ENCODE measurements at regions not wholly inside any gene's neighbourhood (a gene's known extent, or its start where the extent isn't known, plus 50 kb on each side); places are given as distances from the start of the nearest gene placed in this dataset.

DNA sequence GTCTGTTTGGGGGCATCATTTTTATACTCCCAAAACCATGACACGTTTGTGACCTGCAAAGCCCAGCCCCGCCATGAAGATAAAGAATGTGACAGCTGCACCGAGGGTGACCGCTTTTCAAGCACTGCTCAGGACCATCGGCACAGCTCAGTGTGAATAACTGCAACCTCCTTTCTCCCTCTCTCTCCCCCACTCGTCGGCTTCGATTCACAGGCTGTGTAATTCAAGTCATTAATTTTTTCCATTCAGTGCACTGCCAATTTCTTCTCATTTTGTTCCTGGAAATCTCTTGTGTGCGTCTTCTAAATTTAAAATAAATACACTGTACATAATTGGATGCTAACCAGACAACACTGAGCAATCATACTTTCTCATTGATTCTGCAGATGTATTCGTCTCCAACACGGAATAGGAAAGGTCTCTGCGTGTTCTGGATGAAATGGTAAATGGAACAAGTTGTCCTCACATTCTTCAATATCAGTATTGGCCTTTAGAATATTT, 260.8 kb downstream of the TTC8 start:
- no peak overlapping the region for H3K9ac ChIP-seq
- H3K27me3 ChIP-seq = no peaks in the 10 kb centered on the region
- no peaks in the 10 kb centered on the region for H3K9me3 Mint-ChIP-seq
- no peak overlapping the region for H3K4me3 Mint-ChIP-seq
- no peaks in the 10 kb centered on the region for H3K9me3 ChIP-seq (ENCODE audit: low read depth)
- H2AFZ ChIP-seq (replicated peaks) = no peak overlapping the region
- no peaks in the 10 kb centered on the region for H3K4me1 Mint-ChIP-seq
- no peaks in the 10 kb centered on the region for H3K79me2 ChIP-seq (ENCODE audit: low read depth)
- H3K36me3 ChIP-seq = no peaks in the 10 kb centered on the region
- no peak overlapping the region for H3K4me3 ChIP-seq
- no peak overlapping the region for H3K27ac Mint-ChIP-seq
- TF ChIP-seq, protein P1, sequence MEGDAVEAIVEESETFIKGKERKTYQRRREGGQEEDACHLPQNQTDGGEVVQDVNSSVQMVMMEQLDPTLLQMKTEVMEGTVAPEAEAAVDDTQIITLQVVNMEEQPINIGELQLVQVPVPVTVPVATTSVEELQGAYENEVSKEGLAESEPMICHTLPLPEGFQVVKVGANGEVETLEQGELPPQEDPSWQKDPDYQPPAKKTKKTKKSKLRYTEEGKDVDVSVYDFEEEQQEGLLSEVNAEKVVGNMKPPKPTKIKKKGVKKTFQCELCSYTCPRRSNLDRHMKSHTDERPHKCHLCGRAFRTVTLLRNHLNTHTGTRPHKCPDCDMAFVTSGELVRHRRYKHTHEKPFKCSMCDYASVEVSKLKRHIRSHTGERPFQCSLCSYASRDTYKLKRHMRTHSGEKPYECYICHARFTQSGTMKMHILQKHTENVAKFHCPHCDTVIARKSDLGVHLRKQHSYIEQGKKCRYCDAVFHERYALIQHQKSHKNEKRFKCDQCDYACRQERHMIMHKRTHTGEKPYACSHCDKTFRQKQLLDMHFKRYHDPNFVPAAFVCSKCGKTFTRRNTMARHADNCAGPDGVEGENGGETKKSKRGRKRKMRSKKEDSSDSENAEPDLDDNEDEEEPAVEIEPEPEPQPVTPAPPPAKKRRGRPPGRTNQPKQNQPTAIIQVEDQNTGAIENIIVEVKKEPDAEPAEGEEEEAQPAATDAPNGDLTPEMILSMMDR (IDR thresholded peaks at IDR 0.05) = no peak
- TF ChIP-seq EZH2phosphoT487 (IDR thresholded peaks at IDR 0.05) (no peak), EZH2 (IDR thresholded peaks at IDR 0.05) (no peak)
- no peaks in the 10 kb centered on the region for H3F3A ChIP-seq (ENCODE audit: low read depth)
- H3K4me2 ChIP-seq = no peak overlapping the region
- H3K36me3 Mint-ChIP-seq = no peaks in the 10 kb centered on the region
- H4K20me1 ChIP-seq (ENCODE audit: low read depth) = no peaks in the 10 kb centered on the region
- H3K27ac ChIP-seq = no peak overlapping the region
- H3K4me1 ChIP-seq = no peaks in the 10 kb centered on the region
- DNase-seq (ENCODE audit: low spot score) = no peak
- H3K27me3 Mint-ChIP-seq (ENCODE audit: insufficient read depth, low read depth) = peaks cover 7% of the 10 kb centered on the region

DNA sequence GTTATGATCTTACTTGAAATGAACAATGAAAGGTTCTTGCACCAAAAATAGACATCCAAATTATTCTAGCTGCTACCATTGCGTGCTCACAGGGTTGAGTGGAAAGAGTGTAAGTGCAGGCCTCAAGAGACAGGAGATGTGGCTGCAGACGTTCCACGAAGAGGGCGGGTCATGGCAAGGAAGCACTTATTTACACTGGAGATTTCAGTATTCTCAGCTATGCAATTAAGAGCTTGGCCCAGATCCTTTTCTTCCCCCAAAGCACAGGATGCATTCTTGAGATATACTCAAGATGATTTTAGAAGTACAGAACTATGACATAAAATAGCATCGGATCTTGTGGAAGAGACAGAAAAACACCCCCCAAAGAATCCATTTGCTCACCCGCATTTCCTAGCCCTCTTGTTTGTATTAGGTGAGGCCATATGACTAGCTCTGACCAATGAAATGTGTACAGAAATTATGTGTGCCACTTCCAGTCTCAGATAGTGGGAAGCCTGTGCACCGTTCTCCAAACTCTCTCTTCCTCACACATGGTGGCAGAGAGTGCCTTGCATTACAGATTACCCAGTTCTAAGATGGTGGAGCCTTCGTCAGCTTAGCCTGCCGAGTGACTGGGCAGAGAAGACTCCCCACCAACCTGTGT, 261.4 kb downstream of the TTC8 start:
- H3K27me3 ChIP-seq = no peaks in the 10 kb centered on the region
- no peak overlapping the region for H3K4me3 ChIP-seq
- no peak for TF ChIP-seq EZH2 (IDR thresholded peaks at IDR 0.05)
- TF ChIP-seq EZH2phosphoT487 (IDR thresholded peaks at IDR 0.05) = no peak
- TF ChIP-seq, protein P1 (IDR thresholded peaks at IDR 0.05) = no peak
- no peaks in the 10 kb centered on the region for H3K9me3 ChIP-seq (ENCODE audit: low read depth)
- no peaks in the 10 kb centered on the region for H3K36me3 Mint-ChIP-seq
- peaks cover 4% of the 10 kb centered on the region for H3K27me3 Mint-ChIP-seq (ENCODE audit: insufficient read depth, low read depth)
- H3K4me2 ChIP-seq = no peak overlapping the region
- no peak overlapping the region for H3K9ac ChIP-seq
- no peaks in the 10 kb centered on the region for H3K4me1 ChIP-seq
- H3K79me2 ChIP-seq (ENCODE audit: low read depth) = no peaks in the 10 kb centered on the region
- no peak overlapping the region for H3K27ac Mint-ChIP-seq
- no peaks in the 10 kb centered on the region for H4K20me1 ChIP-seq (ENCODE audit: low read depth)
- no peaks in the 10 kb centered on the region for H3K9me3 Mint-ChIP-seq
- H3K4me3 Mint-ChIP-seq = no peak overlapping the region
- no peaks in the 10 kb centered on the region for H3F3A ChIP-seq (ENCODE audit: low read depth)
- no peak overlapping the region for H2AFZ ChIP-seq (replicated peaks)
- H3K4me1 Mint-ChIP-seq = no peaks in the 10 kb centered on the region
- no peak overlapping the region for H3K27ac ChIP-seq
- H3K36me3 ChIP-seq = no peaks in the 10 kb centered on the region
- no peak for DNase-seq (ENCODE audit: low spot score)

DNA sequence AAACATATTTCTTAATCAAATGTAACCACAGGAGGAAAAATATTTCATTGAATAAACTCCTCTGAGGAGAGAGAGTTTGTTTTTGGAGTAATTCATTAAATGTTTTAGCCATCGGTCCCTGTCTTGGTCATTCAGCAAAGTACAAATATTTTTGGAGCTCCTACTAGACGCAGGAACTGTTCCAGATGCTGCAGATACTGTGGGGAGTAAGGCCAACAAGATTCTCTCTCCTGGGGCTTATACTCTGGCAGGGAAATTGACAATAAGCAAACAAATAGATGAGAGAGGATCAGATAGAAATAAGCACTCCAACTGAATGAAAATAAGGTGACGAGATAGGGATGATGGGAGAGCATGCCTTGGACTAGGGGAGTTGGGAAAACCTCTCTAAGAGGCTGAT, 264.1 kb downstream of the TTC8 start:
- Histone ChIP-seq H3K4me2 (no peak overlapping the region), H3K4me3 (no peak overlapping the region), H3K4me1 (no peaks in the 10 kb centered on the region), H3K79me2 (ENCODE audit: low read depth) (no peaks in the 10 kb centered on the region), H3K27me3 (no peaks in the 10 kb centered on the region), H4K20me1 (ENCODE audit: low read depth) (no peaks in the 10 kb centered on the region), H3F3A (ENCODE audit: low read depth) (no peaks in the 10 kb centered on the region), H3K36me3 (no peaks in the 10 kb centered on the region), H2AFZ (replicated peaks) (no peak overlapping the region), H3K27ac (no peak overlapping the region), H3K9ac (no peak overlapping the region), H3K9me3 (ENCODE audit: low read depth) (no peaks in the 10 kb centered on the region)
- DNase-seq (ENCODE audit: low spot score) = no peak
- Mint-ChIP-seq H3K4me3 (no peak overlapping the region), H3K27ac (no peak overlapping the region), H3K4me1 (no peaks in the 10 kb centered on the region), H3K36me3 (no peaks in the 10 kb centered on the region), H3K9me3 (peaks cover 3% of the 10 kb centered on the region), H3K27me3 (ENCODE audit: insufficient read depth, low read depth) (peaks cover 2% of the 10 kb centered on the region)
- TF ChIP-seq, protein P1 (IDR thresholded peaks at IDR 0.05) = no peak
- TF ChIP-seq EZH2phosphoT487 (IDR thresholded peaks at IDR 0.05) (no peak), EZH2 (IDR thresholded peaks at IDR 0.05) (no peak)

Data from neural progenitor cell (in vitro differentiated cells).